HG03139 (cell line): ENCODE measurements at regions not wholly inside any gene's neighbourhood (a gene's known extent, or its start where the extent isn't known, plus 50 kb on each side); places are given as distances from the start of the nearest gene placed in this dataset.
"Not testable (repeated sequence)": the region's sequence is repeated elsewhere in the genome, so short reads cannot be mapped to it uniquely, and the experiment has no call there.

Source experiments
- ATAC-seq: cut with Tn5 transposase; IDR thresholded peaks from one replicate; pipeline ENCODE4 v1.9.1; 2021; ENCODE audit not compliant: unreplicated experiment

DNA sequence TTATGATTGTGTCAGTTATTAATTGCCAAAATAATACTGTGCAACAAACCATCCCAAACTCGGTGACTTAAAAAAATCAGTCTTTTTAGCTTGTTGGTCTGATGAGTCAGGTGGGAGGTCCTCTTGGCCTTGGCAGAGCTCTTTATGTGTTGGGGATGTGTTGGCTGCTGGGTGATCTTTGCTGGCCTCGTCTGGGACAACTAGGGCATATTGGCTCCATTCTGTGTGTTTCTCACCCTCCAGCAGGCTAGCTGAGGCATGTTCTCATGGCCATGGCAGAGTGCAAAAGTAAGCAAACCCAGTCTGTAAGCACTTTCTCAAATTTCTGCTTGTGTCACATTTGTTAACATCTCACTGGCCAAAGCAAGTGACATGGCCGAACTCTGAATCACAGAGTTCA, 251.6 kb downstream of the RPLP1 start:
- ATAC-seq = no peak

DNA sequence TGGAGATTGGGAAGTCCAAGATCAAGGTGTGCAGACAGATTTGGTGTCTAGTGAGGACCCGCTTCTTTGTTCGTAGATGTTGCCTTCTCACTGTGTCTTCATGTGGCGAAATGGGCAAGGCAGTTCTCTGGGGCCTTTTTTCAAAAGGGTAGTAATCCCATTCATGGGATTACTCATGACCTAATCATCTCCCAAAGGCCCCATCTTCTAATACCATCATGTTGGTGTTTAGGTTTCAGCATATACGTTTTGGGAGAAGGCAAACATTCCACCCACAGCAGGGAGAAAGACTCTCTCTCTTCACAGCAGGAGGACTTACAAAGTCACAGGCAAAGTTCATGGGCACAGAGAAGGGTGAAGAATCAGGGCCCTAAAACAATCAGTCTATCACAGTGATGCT, 252.1 kb downstream of the RPLP1 start:
- ATAC-seq = no peak

DNA sequence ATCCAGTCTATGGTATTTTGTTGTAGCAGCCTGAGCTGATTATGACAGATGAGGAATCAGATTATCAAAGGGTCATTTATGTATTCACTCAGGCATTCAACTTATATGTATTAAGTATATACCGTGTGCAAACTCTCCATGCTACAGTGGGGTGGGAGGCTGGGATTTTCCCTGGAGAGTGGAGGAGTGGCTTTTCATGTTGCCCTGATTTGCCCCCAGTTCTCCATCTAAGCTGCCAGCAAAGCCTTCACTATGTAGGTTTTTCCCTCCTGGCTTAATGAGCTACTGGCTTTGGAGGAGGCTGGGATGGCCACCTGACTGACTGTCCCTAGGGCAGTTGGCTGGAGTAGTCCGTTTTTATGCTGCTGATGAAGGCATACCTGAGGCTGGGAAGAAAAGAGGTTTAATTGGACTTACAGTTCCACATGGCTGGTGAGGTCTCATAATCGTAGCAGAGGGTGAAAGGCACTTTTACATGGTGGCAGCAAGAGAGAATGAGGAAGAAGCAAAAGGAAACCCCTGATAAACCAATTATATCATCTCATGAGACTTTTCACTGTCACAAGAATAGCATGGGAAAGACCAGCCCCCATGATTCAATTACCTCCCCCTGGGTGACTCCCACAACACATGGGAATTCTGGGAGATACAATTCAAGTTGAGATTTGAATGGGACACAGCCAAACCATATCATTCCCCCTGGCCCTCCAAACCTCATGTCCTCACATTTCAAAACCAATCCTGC, 253.9 kb downstream of the RPLP1 start:
- no peak for ATAC-seq

DNA sequence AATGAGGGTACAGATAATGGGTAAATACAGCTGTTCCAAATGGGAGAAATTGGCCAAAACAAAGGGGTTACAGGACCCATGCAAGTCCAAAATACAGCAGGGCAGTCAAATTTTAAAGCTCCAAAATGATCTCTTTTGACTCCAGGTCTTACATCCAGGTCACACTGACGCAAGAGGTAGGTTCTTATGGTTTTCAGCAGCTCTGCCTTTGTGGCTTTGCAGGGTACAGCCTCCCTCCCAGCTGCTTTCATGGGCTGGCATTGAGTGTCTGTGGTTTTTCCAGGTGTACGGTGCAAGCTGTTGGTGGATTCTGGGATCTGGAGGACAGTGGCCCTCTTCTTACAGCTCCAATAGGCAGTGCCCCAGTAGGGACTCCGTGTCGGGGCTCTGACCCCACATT, 254.6 kb downstream of the RPLP1 start:
- ATAC-seq = not testable (repeated sequence)

DNA sequence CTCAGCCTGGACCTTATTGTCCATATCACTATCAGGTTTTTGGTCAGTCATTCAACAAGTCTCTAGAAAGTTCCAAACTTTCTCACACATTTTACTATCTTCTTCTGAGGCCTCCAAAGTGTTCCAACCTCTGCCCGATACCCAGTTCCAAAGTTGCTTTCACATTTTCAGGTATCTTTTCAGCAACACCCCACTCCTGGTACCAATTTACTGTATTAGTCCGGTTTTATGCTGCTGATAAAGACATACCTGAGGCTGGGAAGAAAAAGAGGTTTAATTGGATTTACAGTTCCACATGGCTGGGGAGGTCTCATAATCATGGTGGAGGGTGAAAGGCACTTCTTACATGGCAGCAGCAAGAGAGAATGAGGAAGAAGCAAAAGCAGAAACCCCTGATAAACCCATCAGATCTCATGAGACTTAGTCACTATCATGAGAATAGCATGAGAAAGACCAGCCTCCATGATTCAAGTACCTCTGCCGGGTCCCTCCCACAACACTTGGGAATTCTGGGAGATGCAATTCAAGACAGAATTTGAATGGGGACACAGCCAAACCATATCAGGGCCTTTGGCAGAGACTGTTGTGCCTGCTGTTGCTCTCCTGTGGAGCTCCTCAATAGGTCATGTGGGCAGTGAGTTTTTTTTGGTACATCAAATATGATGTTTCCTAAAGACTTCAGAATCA, 256.0 kb downstream of the RPLP1 start:
- not testable (repeated sequence) for ATAC-seq

DNA sequence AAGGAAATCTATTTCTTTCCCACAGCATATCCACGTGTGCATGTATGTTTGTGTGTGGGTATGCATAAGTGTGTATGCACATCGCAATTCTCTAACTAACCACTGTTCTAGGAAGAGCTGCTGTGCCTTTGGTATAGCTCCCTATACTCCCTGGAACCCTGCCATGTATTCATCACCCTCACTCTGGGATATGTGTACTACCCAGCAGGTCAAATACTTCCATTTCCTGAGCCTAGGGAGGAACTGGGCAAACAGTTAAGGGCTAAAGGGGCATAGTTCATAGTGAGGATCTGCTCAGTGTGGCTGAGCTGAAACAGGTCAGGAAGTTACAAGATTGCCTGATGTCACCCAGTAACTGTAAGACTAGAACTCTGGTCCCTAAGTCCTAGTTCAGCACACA, 260.4 kb downstream of the RPLP1 start:
- ATAC-seq = no peak

DNA sequence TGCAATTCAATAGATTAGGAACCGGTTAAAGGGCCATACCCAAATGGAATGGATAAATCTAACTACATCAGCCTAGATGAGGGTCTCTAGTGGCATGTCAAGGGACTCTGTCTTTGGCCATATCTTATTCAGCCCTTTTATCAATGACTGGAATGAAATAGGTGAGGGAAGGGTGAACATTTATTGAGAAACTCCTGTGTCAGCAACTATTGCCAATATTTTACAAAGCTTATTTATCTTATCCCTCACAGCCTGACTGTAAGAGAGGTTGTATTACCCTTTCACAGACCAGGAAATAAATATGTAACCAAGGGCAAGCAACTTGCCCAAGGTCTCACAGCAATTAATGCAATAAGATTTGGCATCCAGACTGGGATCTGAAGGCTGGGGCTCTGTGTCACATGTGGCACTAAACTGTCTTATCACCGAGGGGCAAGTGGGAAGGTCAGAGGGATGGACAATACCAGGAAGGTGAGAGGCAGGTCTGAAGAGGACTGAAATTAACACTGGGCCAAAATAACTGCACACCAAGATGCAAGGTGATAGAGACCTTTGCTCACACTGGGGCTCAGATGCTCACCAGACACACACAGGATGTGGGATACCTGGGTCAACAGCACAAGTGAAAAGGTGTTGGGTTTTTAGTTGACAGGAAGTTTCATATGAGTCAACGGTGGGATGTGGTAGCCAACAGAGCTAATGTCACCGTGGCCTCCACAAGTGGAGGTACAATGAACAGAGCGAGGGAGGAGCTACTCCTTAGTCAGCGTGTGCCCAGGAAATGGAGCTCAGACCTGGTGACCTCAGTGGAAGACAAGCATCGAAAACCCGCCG, 261.3 kb downstream of the RPLP1 start:
- ATAC-seq = peak; percentile 93

DNA sequence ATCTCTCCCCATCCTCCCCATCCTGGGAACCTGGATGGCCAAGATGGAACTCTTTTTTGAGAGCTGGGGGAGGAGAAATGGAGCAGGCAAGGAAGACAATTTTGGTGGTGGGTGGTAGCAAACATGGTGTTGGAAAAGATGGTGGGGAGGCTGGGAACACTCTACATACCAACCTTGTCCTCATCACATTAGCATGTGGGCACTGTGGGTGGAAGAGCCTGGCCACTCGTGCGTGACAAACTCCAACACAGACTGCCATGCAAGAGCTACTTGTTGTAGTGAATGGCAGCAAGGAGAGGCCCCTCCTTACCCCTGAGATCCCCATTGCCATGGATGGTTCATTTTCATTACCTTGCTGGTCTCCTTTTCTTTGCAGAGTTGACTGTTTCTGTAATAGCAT, 262.6 kb downstream of the RPLP1 start:
- no peak for ATAC-seq

DNA sequence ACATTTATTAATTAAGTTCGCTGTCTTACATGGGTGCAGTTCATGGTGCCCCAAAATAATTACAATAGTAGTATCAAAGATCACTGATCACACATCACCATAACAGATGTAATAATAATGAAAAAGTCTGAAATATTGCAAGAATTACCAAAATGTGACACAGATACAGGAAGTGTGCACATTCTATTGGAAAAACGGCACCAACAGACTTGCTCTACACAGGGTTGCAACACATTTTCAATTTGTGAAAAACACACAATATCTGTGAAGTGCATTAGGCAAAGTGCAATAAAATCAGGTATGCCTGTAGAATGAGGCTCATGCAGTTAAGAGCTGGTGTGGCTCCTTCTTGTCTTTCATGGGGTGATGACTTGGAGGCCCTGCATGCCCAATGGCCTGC, 265.8 kb downstream of the RPLP1 start:
- no peak for ATAC-seq

DNA sequence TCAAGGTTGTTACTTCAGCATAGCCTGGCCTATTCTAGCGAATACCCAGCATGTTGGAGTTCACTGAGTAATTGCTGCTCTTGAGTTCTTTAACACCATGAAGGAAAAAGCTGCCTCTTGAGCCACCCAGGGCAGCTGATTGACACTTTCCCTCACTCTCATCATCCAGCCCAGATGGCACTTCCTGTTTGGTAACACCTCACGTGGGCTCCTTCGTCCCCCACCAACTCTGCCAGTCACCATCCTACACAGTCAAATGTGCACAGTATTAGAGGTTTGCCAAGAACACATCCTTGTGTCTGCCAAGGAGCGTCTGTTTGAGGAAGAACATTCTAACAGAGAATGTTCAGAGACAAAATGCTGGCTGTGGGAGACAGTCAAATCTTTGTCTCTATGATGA, 266.3 kb downstream of the RPLP1 start:
- no peak for ATAC-seq

DNA sequence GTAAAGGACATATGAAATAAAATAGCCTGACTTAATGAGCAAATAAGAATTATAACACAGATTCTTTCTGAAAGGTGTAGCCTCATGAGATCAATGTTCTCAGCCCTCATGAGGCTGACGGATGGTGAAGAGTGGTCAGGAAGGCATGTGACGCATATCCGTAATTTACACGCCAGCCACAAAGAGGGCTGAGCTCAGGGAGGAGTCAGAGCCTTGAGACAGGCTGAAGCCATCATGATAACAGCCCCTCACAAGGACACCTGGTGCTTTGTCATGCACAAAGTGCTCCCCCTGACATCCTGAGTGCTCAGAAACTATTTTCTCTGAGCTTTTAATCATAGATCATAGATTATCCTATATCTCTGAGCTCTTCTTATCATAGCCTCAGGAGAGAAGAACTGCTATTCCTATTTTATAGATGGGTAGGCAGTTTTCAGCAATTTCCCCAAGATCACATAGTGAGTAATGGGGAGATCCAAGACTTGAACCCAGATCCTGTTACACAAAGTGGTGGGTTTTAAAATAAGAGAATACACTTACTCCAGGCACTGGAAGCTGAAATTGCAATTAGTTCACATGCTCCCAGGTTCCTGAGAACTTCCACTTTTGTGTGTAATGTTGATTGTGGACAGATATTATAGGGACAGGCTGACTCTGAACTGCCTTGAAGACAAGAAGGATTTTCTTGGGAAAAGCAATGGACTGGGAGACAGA, 267.1 kb downstream of the RPLP1 start:
- ATAC-seq = peak; percentile 48

DNA sequence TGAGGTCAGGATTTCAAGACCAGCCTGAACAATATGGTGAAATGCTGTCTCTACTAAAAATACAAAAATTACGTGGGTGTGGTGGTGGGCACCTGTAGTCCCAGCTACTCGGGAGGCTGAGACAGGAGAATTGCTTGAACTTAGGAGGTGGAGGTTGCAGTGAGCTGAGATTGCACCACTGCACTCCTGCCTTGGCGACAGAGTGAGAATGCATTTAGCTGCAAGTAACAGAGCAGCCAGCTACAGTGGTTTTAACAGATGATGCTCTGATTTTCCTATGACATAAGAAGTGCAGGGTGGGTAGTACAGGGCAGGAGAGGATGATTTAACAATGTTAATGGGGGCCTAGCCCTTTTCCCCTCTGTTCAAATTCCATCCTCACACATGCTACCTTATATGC, 267.9 kb downstream of the RPLP1 start:
- ATAC-seq = no peak

DNA sequence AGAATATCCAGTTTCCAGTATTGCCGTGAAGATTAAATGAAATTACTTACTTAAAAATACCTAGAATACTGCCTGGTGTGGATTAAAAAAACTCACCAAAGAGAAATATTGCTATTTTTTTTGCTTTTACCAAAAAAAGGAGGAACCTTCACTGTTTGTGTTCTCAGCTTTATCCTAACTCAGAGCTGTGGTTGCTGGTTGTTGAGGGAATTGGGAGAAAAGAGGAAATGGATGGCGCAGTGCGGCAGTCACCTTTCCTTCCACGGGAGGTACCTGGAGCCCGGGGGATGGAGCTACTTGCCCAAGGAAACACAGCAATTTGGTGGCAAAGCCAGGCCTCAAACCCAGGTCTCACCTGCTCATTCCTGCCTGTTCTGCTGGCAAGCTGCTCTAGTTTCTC, 270.3 kb downstream of the RPLP1 start:
- ATAC-seq = no peak

DNA sequence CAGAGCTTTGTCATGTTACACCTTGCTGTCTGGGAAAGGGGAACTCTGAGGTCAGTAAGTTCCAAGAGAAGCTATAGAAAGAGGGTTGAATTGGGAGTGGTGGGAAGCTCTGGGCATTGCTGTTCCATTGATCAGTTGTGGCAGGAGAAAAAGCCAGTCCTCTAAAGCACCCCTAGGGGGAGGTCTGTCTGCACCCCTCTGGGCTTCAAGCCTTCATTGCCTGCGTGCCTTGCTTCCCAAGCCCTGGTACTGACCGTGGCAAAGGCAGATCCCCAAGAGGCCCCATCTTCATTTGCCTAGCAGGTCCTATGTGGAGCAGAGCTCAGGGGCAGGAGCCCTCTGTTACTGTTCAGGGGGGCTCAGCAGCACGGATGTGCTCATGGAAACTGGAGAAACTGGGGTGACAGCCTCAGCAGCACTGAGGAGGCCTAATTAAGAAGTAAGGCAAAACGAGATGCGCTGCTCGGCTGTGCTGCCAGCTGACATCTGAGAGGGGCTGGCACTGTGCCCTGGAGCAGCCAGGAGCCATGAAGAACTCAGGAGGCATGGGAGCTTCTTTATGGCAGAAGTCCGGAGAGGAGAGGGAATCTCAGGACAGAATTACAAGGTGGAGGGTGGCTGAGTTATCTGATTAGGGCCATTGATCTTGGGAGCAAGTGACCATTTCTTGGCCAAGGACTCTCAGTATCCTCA, 270.9 kb downstream of the RPLP1 start:
- no peak for ATAC-seq

DNA sequence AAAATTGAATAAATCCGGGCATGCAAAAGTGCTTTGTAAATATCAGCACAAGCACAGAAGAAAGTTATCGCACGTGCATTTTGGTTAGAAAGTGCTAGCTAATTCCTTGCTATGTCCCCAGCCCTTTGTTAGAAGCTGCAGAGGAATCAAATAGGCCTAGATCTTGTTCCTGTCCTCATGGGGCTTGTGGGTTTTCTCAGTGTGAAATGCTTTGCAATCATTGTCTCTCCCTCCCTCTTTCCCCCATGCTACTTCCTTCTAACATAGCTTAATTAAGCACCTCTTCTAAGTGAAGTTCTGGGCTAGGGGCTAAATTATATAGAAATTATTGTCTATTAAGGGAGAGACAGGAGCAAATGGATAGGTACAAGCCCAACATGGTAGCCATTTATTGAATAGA, 271.7 kb downstream of the RPLP1 start:
- no peak for ATAC-seq

DNA sequence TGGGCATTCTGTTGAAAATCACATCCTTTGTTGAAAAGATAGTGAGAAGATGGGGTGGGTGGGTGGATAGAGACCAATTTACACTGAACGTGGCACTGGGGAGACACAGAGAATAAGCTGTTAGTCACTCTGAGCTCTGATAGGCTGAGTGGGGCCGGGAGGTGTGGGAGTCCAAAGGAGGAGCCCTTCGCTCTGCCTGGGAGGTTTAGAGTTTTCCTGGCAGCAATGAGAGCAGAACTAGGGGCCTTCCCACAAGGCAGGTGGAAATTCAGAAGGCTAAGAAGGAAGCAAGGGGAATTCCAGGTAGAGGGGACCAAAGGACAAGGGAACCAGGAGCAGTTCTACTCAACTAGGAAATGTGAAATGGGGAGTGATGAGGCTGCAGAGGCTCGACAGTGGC, 272.7 kb downstream of the RPLP1 start:
- ATAC-seq = no peak

DNA sequence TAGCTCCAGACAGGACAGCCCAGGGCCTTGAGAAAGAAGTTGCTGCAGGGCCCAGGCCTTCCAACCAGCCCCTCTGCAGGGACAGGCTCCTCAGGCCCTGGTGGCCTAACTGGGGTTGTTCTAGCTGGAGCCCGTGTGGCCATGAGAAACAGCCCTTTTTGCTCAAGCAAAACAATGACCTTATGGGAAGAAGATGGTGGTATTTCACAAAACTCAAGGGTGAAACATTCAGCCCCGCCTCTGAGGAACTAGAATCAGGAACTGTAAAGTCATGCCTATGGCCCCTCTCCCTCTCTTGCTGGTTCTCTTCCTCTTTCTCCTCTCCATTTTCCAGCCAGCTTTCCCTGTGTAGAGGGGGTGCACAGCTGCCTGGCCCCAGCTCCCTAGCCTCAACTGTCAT, 273.3 kb downstream of the RPLP1 start:
- ATAC-seq = no peak

DNA sequence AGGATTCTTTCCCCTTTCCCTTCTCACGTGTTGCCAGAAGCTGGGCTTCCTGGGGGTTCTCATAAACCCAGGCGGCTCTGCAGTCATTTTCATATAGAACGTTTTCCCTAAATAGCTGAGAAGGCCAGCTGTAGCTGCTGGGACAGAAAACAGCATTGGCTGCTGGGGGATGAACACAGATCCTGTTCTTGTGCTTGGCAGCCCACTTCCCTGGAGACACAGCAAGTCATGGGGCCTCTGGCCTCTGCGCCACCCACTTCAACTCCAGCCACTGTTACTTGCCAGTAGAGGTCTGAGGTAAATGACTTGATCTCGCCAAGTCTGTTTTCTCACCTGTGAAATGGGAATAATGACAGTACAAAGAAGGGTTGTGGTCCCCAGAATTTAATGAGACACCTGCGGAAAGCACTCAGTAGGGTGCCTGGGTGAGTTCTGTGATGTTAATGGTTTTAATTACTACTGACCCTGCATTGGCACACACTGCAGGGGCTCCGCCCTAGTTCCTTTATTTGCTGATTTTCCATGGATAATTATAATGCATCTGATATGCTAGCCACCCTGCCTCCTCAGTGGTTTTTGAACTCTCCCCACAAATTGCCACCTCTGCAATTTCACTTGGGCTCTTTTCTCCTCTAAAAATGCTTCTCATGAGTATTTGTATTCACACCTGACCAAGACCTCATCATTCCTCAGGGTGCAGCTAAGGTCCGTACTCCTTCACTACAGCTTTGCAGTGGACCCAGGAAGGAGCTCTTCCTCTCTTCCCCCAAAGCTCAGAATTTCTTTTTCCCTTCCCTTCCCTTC, 274.7 kb downstream of the RPLP1 start:
- no peak for ATAC-seq

DNA sequence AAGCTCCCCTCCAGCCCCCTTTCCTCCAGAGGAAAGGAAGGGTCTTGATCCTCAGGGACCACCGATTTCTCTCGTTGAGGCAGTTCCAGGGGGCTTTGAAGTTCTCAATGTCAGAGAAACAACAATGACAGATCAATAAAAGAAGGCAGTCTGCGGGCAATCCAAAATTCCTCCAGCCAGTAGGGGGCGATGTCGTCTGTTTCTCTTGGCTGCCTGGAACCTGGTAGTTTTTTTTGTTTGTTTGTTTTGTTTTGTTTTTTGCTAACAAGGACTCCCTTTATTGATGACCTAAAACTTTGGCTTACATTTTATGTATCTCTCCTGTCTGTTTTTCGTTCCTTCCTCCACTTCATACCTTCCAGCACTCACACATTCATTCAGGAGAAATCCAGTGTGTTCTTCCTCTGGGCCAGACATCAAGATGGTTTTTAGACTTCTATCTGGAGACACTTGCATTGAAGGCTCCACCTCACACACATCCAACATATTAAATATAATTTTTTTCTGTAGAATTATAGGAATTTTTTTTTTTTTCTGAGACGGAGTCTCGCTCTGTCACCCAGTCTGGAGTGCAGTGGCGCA, 276.6 kb downstream of the RPLP1 start:
- no peak for ATAC-seq
